ENCODE measurements at regions not wholly inside any gene's neighbourhood (a gene's known extent, or its start where the extent isn't known, plus 50 kb on each side); places are given as distances from the start of the nearest gene placed in this dataset.

DNA sequence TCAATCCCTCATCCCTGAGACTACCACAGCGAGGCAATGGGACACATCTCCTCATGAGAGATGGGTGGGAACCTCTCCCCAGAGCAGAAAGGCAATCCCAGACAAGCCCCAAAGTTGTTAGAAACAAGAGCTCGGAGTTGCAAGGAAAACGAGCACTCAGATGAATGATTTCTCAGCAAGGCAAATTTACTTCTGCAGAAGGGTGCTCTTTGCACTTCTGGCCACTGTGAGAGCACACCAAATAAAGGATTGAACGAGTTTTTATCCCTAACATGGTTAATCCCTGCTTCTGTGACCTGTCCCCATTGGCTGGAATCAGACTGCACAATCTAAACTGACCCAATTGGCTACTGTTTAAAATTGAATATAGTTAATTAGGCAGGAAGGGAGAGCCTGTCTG lies 339.1 kb upstream of the POU1F1 start:
- intact Hi-C loops (cut with DNase I; ENCODE audit: low total_unique reads) (no loop called here), in situ Hi-C loops (cut with MboI; ENCODE audit: low sequenced_read_pairs in 4 of 4) (no loop called here)
- Histone ChIP-seq H3K27me3 (no peaks in the 10 kb centered on the region), H3K4me3 (no peak overlapping the region), H3K36me3 (no peaks in the 10 kb centered on the region), H3K27ac (no peak overlapping the region), H3K4me1 (no peaks in the 10 kb centered on the region), H3K9me3 (no peaks in the 10 kb centered on the region)
- TF ChIP-seq POLR2A (IDR thresholded peaks at IDR 0.05) (no peak), CTCF (IDR thresholded peaks at IDR 0.05 in 4 of 5, conservative IDR thresholded peaks at IDR 0.05 in 1 of 5) (no peak)
- ATAC-seq (no peak), DNase-seq (no peak)

GRCh38 chr3:87614998-87615397 lies 338.6 kb upstream of the POU1F1 start:
- no peaks in the 10 kb centered on the region for H3K36me3 ChIP-seq
- H3K9me3 ChIP-seq = no peaks in the 10 kb centered on the region
- TF ChIP-seq POLR2A (IDR thresholded peaks at IDR 0.05) (no peak), CTCF (IDR thresholded peaks at IDR 0.05 in 4 of 5, conservative IDR thresholded peaks at IDR 0.05 in 1 of 5) (no peak)
- DNase-seq (no peak), ATAC-seq (no peak)
- H3K27ac ChIP-seq = no peak overlapping the region
- intact Hi-C loops (cut with DNase I; ENCODE audit: low total_unique reads) (no loop called here), in situ Hi-C loops (cut with MboI; ENCODE audit: low sequenced_read_pairs in 4 of 4) (no loop called here)
- H3K4me3 ChIP-seq = no peak overlapping the region
- H3K27me3 ChIP-seq = no peaks in the 10 kb centered on the region
- H3K4me1 ChIP-seq = no peaks in the 10 kb centered on the region

GRCh38 chr3:87607234-87607633 lies 330.9 kb upstream of the POU1F1 start:
- intact Hi-C loops (cut with DNase I; ENCODE audit: low total_unique reads) (no loop called here), in situ Hi-C loops (cut with MboI; ENCODE audit: low sequenced_read_pairs in 4 of 4) (no loop called here)

DNA sequence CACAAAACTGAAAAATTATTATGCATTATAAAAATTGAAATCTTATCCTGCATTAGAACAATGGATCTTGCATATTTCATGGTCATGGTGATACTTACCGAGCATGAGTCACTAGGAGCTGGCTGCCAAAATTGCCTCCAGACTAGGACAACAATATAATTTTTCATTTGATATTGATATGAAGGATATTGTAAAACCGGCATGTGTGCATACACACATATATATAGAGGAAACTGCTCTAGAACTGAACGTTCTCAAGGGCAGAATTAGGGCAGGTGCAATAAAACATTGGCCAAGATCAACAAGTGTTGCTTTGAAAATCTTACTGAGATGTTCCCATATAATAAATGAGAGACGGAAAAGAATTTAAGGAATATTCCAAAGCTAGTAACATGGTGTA lies 319.4 kb upstream of the POU1F1 start:
- intact Hi-C loops (cut with DNase I; ENCODE audit: low total_unique reads) (no loop called here), in situ Hi-C loops (cut with MboI; ENCODE audit: low sequenced_read_pairs in 4 of 4) (no loop called here)
- ATAC-seq (no peak), DNase-seq (no peak)
- Histone ChIP-seq H3K27me3 (no peaks in the 10 kb centered on the region), H3K4me3 (no peak overlapping the region), H3K4me1 (no peaks in the 10 kb centered on the region), H3K9me3 (no peaks in the 10 kb centered on the region), H3K36me3 (no peaks in the 10 kb centered on the region), H3K27ac (no peak overlapping the region)
- TF ChIP-seq CTCF (IDR thresholded peaks at IDR 0.05 in 4 of 5, conservative IDR thresholded peaks at IDR 0.05 in 1 of 5) (no peak), POLR2A (IDR thresholded peaks at IDR 0.05) (no peak)

More at GRCh38 chr3:87607234-87607633, 330.9 kb upstream of the POU1F1 start:
- ATAC-seq = no peak
- Histone ChIP-seq H3K27ac (no peak overlapping the region), H3K36me3 (no peaks in the 10 kb centered on the region), H3K27me3 (no peaks in the 10 kb centered on the region), H3K4me1 (no peaks in the 10 kb centered on the region), H3K4me3 (no peak overlapping the region), H3K9me3 (no peaks in the 10 kb centered on the region)
- TF ChIP-seq POLR2A (IDR thresholded peaks at IDR 0.05) = no peak
- no peak for TF ChIP-seq CTCF (IDR thresholded peaks at IDR 0.05 in 4 of 5, conservative IDR thresholded peaks at IDR 0.05 in 1 of 5)
- no peak for DNase-seq

- DNase-seq (no peak), ATAC-seq (no peak)
- Histone ChIP-seq H3K9me3 (no peaks in the 10 kb centered on the region), H3K36me3 (no peaks in the 10 kb centered on the region), H3K27ac (no peak overlapping the region), H3K27me3 (no peaks in the 10 kb centered on the region), H3K4me3 (no peak overlapping the region), H3K4me1 (no peaks in the 10 kb centered on the region)
- no peak for TF ChIP-seq CTCF (IDR thresholded peaks at IDR 0.05 in 4 of 5, conservative IDR thresholded peaks at IDR 0.05 in 1 of 5)
- no peak for TF ChIP-seq POLR2A (IDR thresholded peaks at IDR 0.05)
- in situ Hi-C loops (cut with MboI; ENCODE audit: low sequenced_read_pairs in 4 of 4) (no loop called here), intact Hi-C loops (cut with DNase I; ENCODE audit: low total_unique reads) (no loop called here)
Measured at GRCh38 chr3:87581240-87581639, 304.9 kb upstream of the POU1F1 start.

All from gastrocnemius medialis (tissue), 4 donors.